GM10266 (cell line): ENCODE measurements at regions not wholly inside any gene's neighbourhood (a gene's known extent, or its start where the extent isn't known, plus 50 kb on each side); places are given as distances from the start of the nearest gene placed in this dataset.
"Not testable (repeated sequence)": the region's sequence is repeated elsewhere in the genome, so short reads cannot be mapped to it uniquely, and the experiment has no call there.

Experiments used
- DNase-seq: peaks from one replicate; pipeline ENCODE4 v3.0.0; 2012; ENCODE audit errors: extremely low spot score
- TF ChIP-seq, protein P1 (sequence below): IDR thresholded peaks from 2 replicates; pipeline ENCODE4 v1.5.1; 2012; ENCODE audit warnings: mild to moderate bottlenecking, low read depth; ENCODE audit not compliant: control insufficient read depth, insufficient read depth; ENCODE audit errors: missing control alignments

DNA sequence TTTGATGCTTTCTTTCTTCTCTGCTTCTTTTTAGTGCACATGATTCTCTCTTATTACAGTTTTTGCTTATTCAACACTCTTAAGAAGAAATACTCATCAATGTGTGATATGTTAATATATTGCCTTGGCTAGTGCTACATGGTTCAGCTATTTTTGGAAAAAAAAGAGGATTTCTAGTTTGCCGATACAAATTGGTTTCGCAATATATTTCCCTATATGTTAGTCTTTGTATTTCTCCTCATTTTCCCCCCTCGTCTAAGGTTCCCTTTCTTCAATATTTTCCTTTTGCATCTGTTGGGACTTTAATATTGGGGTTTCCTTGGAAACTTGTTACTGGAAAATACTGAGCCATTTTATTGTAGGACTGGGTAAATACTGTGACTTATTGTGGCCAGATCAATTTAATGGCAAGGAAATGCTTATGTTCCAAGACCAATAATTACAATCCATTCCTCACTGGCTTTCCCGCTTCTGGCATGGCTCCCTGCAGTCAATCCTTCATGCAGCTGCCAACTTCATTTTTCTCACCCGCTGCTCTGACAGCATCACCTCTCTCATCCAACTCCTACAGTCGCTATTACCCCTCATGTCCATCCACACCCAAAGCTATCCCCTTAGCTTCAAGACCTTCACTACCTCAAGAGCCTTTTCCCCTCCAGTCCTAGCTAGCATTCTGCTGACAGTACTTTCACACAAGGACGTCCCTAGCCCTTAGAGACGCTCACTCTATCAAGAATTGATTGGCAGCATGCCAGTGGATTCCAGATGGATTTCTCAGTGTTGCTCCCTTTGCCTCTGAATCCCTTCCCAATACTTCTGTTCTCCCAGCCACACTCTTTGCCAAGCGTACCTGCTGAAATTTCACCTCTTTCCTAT, 280.1 kb upstream of the TMTC4 start:
- no peak for DNase-seq
- TF ChIP-seq, protein P1, sequence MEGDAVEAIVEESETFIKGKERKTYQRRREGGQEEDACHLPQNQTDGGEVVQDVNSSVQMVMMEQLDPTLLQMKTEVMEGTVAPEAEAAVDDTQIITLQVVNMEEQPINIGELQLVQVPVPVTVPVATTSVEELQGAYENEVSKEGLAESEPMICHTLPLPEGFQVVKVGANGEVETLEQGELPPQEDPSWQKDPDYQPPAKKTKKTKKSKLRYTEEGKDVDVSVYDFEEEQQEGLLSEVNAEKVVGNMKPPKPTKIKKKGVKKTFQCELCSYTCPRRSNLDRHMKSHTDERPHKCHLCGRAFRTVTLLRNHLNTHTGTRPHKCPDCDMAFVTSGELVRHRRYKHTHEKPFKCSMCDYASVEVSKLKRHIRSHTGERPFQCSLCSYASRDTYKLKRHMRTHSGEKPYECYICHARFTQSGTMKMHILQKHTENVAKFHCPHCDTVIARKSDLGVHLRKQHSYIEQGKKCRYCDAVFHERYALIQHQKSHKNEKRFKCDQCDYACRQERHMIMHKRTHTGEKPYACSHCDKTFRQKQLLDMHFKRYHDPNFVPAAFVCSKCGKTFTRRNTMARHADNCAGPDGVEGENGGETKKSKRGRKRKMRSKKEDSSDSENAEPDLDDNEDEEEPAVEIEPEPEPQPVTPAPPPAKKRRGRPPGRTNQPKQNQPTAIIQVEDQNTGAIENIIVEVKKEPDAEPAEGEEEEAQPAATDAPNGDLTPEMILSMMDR, result no peak

- DNase-seq, result no peak
- TF ChIP-seq, protein P1, result no peak
These were observed 276.4 kb upstream of the TMTC4 start for GRCh38 chr13:100951016-100951415.

GRCh38 chr13:100948937-100949336, 274.3 kb upstream of the TMTC4 start:
- DNase-seq, result not testable (repeated sequence)

DNA sequence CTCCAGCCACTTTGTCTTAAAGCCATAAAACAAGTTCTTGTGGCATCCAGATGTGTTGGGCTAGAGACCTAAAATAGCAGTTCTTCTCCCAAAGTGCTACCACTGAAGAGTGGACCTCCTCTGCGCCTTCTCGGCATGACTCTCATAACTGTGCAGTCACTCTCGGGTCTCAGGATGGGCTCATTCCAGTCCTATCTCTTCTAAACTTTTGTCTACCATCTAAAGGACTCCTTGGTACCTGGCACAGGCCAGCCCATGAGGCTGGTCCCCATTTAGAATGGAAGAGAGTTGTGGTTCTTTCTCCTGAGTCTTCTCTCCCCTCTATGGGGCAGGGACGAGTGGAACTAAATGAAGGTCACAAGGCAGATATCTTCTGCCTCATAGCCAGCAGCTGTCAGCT, 272.0 kb upstream of the TMTC4 start:
- TF ChIP-seq, protein P1, result no peak
- DNase-seq, result no peak

- TF ChIP-seq, protein P1, result no peak
- no peak for DNase-seq
These were observed 270.3 kb upstream of the TMTC4 start for GRCh38 chr13:100944791-100945345.

DNA sequence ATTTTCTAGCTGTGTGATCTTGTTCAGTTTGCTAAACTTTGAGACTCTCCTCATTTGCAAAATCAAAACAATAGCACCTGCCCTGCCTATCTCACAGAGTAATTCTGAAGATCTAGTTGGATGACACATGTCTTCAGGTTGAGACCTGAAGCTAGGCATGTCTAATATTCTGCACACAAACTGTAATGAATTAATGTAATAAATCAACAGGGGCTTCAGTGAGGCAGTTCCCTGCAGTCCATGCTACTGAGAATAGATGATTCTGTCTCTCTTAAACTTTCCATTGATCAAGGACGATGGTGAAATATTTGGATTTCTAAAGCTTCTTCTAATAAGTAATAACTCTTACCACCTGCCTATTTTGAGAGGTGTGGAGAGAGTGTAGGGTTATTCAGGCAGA, 268.1 kb upstream of the TMTC4 start:
- TF ChIP-seq, protein P1, result no peak
- DNase-seq, result no peak

- DNase-seq, result no peak
- TF ChIP-seq, protein P1, result no peak
These were observed 267.1 kb upstream of the TMTC4 start for GRCh38 chr13:100941377-100942368.
